Natural killer cell treated with Interleukin-12 subunit alpha and Interleukin-12 subunit beta and Interleukin-15 and Interleukin-18, amount 100 ng/mL, for 72 hours (primary cell): ENCODE measurements at regions not wholly inside any gene's neighbourhood (a gene's known extent, or its start where the extent isn't known, plus 50 kb on each side); places are given as distances from the start of the nearest gene placed in this dataset.

Experiments used
- ATAC-seq, 2 donors: fragments of 150-1000 bp; cut with Tn5 transposase in 1 of 2; sonication (Bioruptor Pico), chemical (Tn5 transposase) in 1 of 2; 2 replicates each; pipeline ENCODE4 v1.10.0; 2021
- DNase-seq: peaks from one replicate; pipeline ENCODE4 v3.0.0; 2022; ENCODE audit warnings: low spot score
- H3K27ac Mint-ChIP-seq, 2 donors: 1 replicate in 1 of 2; 2 replicates in 1 of 2; pipeline ENCODE4 v1.8.0; 2022; ENCODE audit warnings: mixed read lengths in 2 of 2, mild to moderate bottlenecking in 1 of 2, moderate library complexity in 1 of 2
- H3K27me3 Mint-ChIP-seq, 2 donors: 1 replicate in 1 of 2; 2 replicates in 1 of 2; pipeline ENCODE4 v1.8.0; 2022; ENCODE audit warnings: mixed read lengths in 2 of 2
- H3K36me3 Mint-ChIP-seq: one replicate; pipeline ENCODE4 v1.8.0; 2022; ENCODE audit warnings: mixed read lengths
- H3K4me1 Mint-ChIP-seq, 2 donors: 1 replicate in 1 of 2; 2 replicates in 1 of 2; pipeline ENCODE4 v1.8.0; 2022; ENCODE audit warnings: low read depth in 2 of 2, mixed read lengths in 2 of 2, mild to moderate bottlenecking in 1 of 2
- H3K4me3 Mint-ChIP-seq: one replicate; pipeline ENCODE4 v1.8.0; 2022; ENCODE audit warnings: mixed read lengths
- H3K9me3 Mint-ChIP-seq: 2 replicates; pipeline ENCODE4 v1.8.0; 2022; ENCODE audit warnings: mixed read lengths

GRCh38 chr1:199377211-199377610, 650.3 kb upstream of the NR5A2 start:
- H3K27ac Mint-ChIP-seq, result no peak overlapping the region
- no peak for ATAC-seq

GRCh38 chr1:199383793-199384192, 643.7 kb upstream of the NR5A2 start:
- no peak for ATAC-seq

More at GRCh38 chr1:199377211-199377610, 650.3 kb upstream of the NR5A2 start:
- no peak overlapping the region for H3K4me3 Mint-ChIP-seq
- no peak for DNase-seq
- H3K9me3 Mint-ChIP-seq, result no peaks in the 10 kb centered on the region
- H3K36me3 Mint-ChIP-seq, result no peaks in the 10 kb centered on the region
- H3K27me3 Mint-ChIP-seq, result peaks cover 0 to 7% of the 10 kb centered on the region in 2 donors
- no peaks in the 10 kb centered on the region for H3K4me1 Mint-ChIP-seq

GRCh38 chr1:199394856-199395255, 632.7 kb upstream of the NR5A2 start:
- no peak overlapping the region for H3K27ac Mint-ChIP-seq
- peaks cover 0 to 30% of the 10 kb centered on the region in 2 donors for H3K27me3 Mint-ChIP-seq
- ATAC-seq (no peak), DNase-seq (no peak)
- H3K9me3 Mint-ChIP-seq, result no peaks in the 10 kb centered on the region
- peaks cover 0 to 3% of the 10 kb centered on the region in 2 donors for H3K4me1 Mint-ChIP-seq
- no peaks in the 10 kb centered on the region for H3K36me3 Mint-ChIP-seq
- H3K4me3 Mint-ChIP-seq, result no peak overlapping the region

More at GRCh38 chr1:199383793-199384192, 643.7 kb upstream of the NR5A2 start:
- no peak for DNase-seq
- Mint-ChIP-seq H3K27ac (no peak overlapping the region), H3K4me3 (no peak overlapping the region), H3K36me3 (no peaks in the 10 kb centered on the region), H3K27me3 (peaks cover 7 to 11% of the 10 kb centered on the region in 2 donors), H3K9me3 (no peaks in the 10 kb centered on the region), H3K4me1 (no peaks in the 10 kb centered on the region)

- H3K9me3 Mint-ChIP-seq, result no peaks in the 10 kb centered on the region
- no peak overlapping the region for H3K27ac Mint-ChIP-seq
- H3K4me1 Mint-ChIP-seq, result peaks cover 0 to 12% of the 10 kb centered on the region in 2 donors
- peaks cover 0 to 30% of the 10 kb centered on the region in 2 donors for H3K27me3 Mint-ChIP-seq
- ATAC-seq (no peak), DNase-seq (no peak)
- no peaks in the 10 kb centered on the region for H3K36me3 Mint-ChIP-seq
- H3K4me3 Mint-ChIP-seq, result no peak overlapping the region
Measured at GRCh38 chr1:199396456-199396855, 631.1 kb upstream of the NR5A2 start.

- no peaks in the 10 kb centered on the region for H3K9me3 Mint-ChIP-seq
- ATAC-seq (peak in 1 of 2 donors; percentile 15), DNase-seq (no peak)
- H3K27ac Mint-ChIP-seq, result no peak overlapping the region
- peaks cover 3 to 16% of the 10 kb centered on the region in 2 donors for H3K27me3 Mint-ChIP-seq
- H3K36me3 Mint-ChIP-seq, result no peaks in the 10 kb centered on the region
- no peak overlapping the region for H3K4me3 Mint-ChIP-seq
- peaks cover 0 to 12% of the 10 kb centered on the region in 2 donors for H3K4me1 Mint-ChIP-seq
Measured at GRCh38 chr1:199399996-199400724, 627.4 kb upstream of the NR5A2 start.

GRCh38 chr1:199403531-199404116, 623.9 kb upstream of the NR5A2 start:
- Mint-ChIP-seq H3K9me3 (no peaks in the 10 kb centered on the region), H3K27ac (peak overlapping the region in 1 of 2 donors; percentile 62), H3K4me3 (no peak overlapping the region), H3K27me3 (peaks cover 3 to 18% of the 10 kb centered on the region in 2 donors), H3K36me3 (no peaks in the 10 kb centered on the region), H3K4me1 (peaks cover 0 to 9% of the 10 kb centered on the region in 2 donors)
- ATAC-seq, result no peak
- no peak for DNase-seq

GRCh38 chr1:199404191-199404590, 623.3 kb upstream of the NR5A2 start:
- Mint-ChIP-seq H3K9me3 (no peaks in the 10 kb centered on the region), H3K27me3 (peaks cover 3 to 18% of the 10 kb centered on the region in 2 donors), H3K36me3 (no peaks in the 10 kb centered on the region), H3K4me1 (peaks cover 0 to 9% of the 10 kb centered on the region in 2 donors), H3K4me3 (no peak overlapping the region), H3K27ac (peak overlapping the region in 1 of 2 donors; percentile 62)
- ATAC-seq (no peak), DNase-seq (no peak)

GRCh38 chr1:199404976-199405375, 622.5 kb upstream of the NR5A2 start:
- H3K36me3 Mint-ChIP-seq, result no peaks in the 10 kb centered on the region
- no peak overlapping the region for H3K27ac Mint-ChIP-seq
- H3K9me3 Mint-ChIP-seq, result no peaks in the 10 kb centered on the region
- ATAC-seq, result no peak
- peaks cover 3 to 18% of the 10 kb centered on the region in 2 donors for H3K27me3 Mint-ChIP-seq
- H3K4me3 Mint-ChIP-seq, result no peak overlapping the region
- no peak for DNase-seq
- H3K4me1 Mint-ChIP-seq, result peaks cover 0 to 8% of the 10 kb centered on the region in 2 donors

GRCh38 chr1:199405634-199406196, 621.8 kb upstream of the NR5A2 start:
- Mint-ChIP-seq H3K4me3 (no peak overlapping the region), H3K4me1 (peaks cover 0 to under 1% of the 10 kb centered on the region in 2 donors), H3K27me3 (peaks cover 5 to 23% of the 10 kb centered on the region in 2 donors), H3K27ac (no peak overlapping the region), H3K9me3 (peaks cover 3% of the 10 kb centered on the region), H3K36me3 (no peaks in the 10 kb centered on the region)
- no peak for DNase-seq
- ATAC-seq, result no peak

GRCh38 chr1:199410462-199410861, 617.0 kb upstream of the NR5A2 start:
- Mint-ChIP-seq H3K4me1 (no peaks in the 10 kb centered on the region), H3K27ac (no peak overlapping the region), H3K9me3 (peaks cover 3% of the 10 kb centered on the region), H3K27me3 (peaks cover 9 to 27% of the 10 kb centered on the region in 2 donors), H3K4me3 (no peak overlapping the region), H3K36me3 (no peaks in the 10 kb centered on the region)
- DNase-seq, result no peak
- ATAC-seq, result no peak

- H3K4me1 Mint-ChIP-seq, result no peaks in the 10 kb centered on the region
- H3K27me3 Mint-ChIP-seq, result peaks cover 9 to 22% of the 10 kb centered on the region in 2 donors
- no peak overlapping the region for H3K27ac Mint-ChIP-seq
- no peak for ATAC-seq
- DNase-seq, result no peak
- H3K9me3 Mint-ChIP-seq, result peaks cover 6% of the 10 kb centered on the region
- H3K4me3 Mint-ChIP-seq, result no peak overlapping the region
- H3K36me3 Mint-ChIP-seq, result peaks cover 4% of the 10 kb centered on the region
Measured at GRCh38 chr1:199411506-199411905, 616.0 kb upstream of the NR5A2 start.

GRCh38 chr1:199422206-199422605, 605.3 kb upstream of the NR5A2 start:
- Mint-ChIP-seq H3K4me1 (no peaks in the 10 kb centered on the region), H3K36me3 (peaks cover 11% of the 10 kb centered on the region), H3K27ac (no peak overlapping the region), H3K27me3 (peaks cover 2 to 11% of the 10 kb centered on the region in 2 donors), H3K9me3 (peaks cover 3% of the 10 kb centered on the region), H3K4me3 (no peak overlapping the region)
- DNase-seq, result no peak
- no peak for ATAC-seq

- Mint-ChIP-seq H3K4me3 (no peak overlapping the region), H3K36me3 (peaks cover 6% of the 10 kb centered on the region), H3K27me3 (peaks cover 22 to 50% of the 10 kb centered on the region in 2 donors), H3K27ac (no peak overlapping the region), H3K4me1 (no peaks in the 10 kb centered on the region), H3K9me3 (peaks cover 6% of the 10 kb centered on the region)
- no peak for ATAC-seq
- no peak for DNase-seq
Measured at GRCh38 chr1:199447906-199448305, 579.6 kb upstream of the NR5A2 start.

- DNase-seq, result no peak
- H3K4me1 Mint-ChIP-seq, result no peaks in the 10 kb centered on the region
- no peak overlapping the region for H3K27ac Mint-ChIP-seq
- ATAC-seq, result no peak
- H3K36me3 Mint-ChIP-seq, result peaks cover 6% of the 10 kb centered on the region
- H3K9me3 Mint-ChIP-seq, result peaks cover 6% of the 10 kb centered on the region
- H3K4me3 Mint-ChIP-seq, result no peak overlapping the region
- H3K27me3 Mint-ChIP-seq, result peaks cover 19 to 50% of the 10 kb centered on the region in 2 donors
Measured at GRCh38 chr1:199448646-199449045, 578.9 kb upstream of the NR5A2 start.
